Ectodermal cell (in vitro differentiated cells): ENCODE measurements at regions not wholly inside any gene's neighbourhood (a gene's known extent, or its start where the extent isn't known, plus 50 kb on each side); places are given as distances from the start of the nearest gene placed in this dataset.

Experiments
- H3K27ac ChIP-seq: 2 replicates; pipeline ENCODE4 v1.7.0; 2013; ENCODE audit warnings: mild to moderate bottlenecking, low read depth, low read length; ENCODE audit not compliant: insufficient read depth, poor library complexity, severe bottlenecking
- H3K27me3 ChIP-seq: 2 replicates; pipeline ENCODE4 v1.7.0; 2013; ENCODE audit warnings: mild to moderate bottlenecking, low read length; ENCODE audit not compliant: insufficient read depth, control insufficient read depth, poor library complexity, severe bottlenecking
- H3K36me3 ChIP-seq: one replicate; pipeline ENCODE4 v1.7.0; 2013; ENCODE audit warnings: low read length; ENCODE audit not compliant: control insufficient read depth, insufficient read depth
- H3K4me1 ChIP-seq: one replicate; pipeline ENCODE4 v1.7.0; 2013; ENCODE audit warnings: low read length; ENCODE audit not compliant: control insufficient read depth, insufficient read depth
- H3K4me3 ChIP-seq: 2 replicates; pipeline ENCODE4 v1.7.0; 2013; ENCODE audit warnings: low read depth, low read length, control low read depth; ENCODE audit not compliant: insufficient read depth
- H3K9me3 ChIP-seq: 2 replicates; pipeline ENCODE4 v1.7.0; 2013; ENCODE audit warnings: mild to moderate bottlenecking, low read length, moderate library complexity; ENCODE audit not compliant: control insufficient read depth
- WGBS, 2 experiments: methylation state at CpG; one replicate each; pipeline ENCODE4 v1.1.7; 2013; ENCODE audit warnings: missing lambda C conversion rate in 2 of 2; 5-methylcytosine and 5-hydroxymethylcytosine counted together

- WGBS, 2 experiments = 68 to 74% methylated on average over 12 of the region's 12 CpGs
- Histone ChIP-seq H3K4me1 (peaks cover 5% of the 10 kb centered on the region), H3K36me3 (no peaks in the 10 kb centered on the region), H3K27ac (no peak overlapping the region), H3K27me3 (no peaks in the 10 kb centered on the region), H3K4me3 (no peak overlapping the region), H3K9me3 (no peaks in the 10 kb centered on the region)
These were observed 569.5 kb upstream of the MGMT start for GRCh38 chr10:128897401-128898129.

- Histone ChIP-seq H3K27me3 (no peaks in the 10 kb centered on the region), H3K4me1 (peaks cover 5% of the 10 kb centered on the region), H3K27ac (no peak overlapping the region), H3K4me3 (no peak overlapping the region), H3K9me3 (no peaks in the 10 kb centered on the region), H3K36me3 (no peaks in the 10 kb centered on the region)
- 82 to 86% methylated on average over 10 of the region's 10 CpGs for WGBS, 2 experiments
These were observed 568.7 kb upstream of the MGMT start for GRCh38 chr10:128898133-128898915.

- WGBS, 2 experiments = 96 to 97% methylated on average over 1 of the region's 1 CpG
These were observed 568.2 kb upstream of the MGMT start for GRCh38 chr10:128898916-128899195.

GRCh38 chr10:128900456-128900855, 566.6 kb upstream of the MGMT start:
- Histone ChIP-seq H3K4me3 (no peak overlapping the region), H3K27ac (no peak overlapping the region), H3K4me1 (peaks cover 5% of the 10 kb centered on the region), H3K9me3 (no peaks in the 10 kb centered on the region), H3K36me3 (no peaks in the 10 kb centered on the region), H3K27me3 (no peaks in the 10 kb centered on the region)
- WGBS, 2 experiments = 91 to 95% methylated on average over 4 of the region's 4 CpGs

More at GRCh38 chr10:128898916-128899195, 568.2 kb upstream of the MGMT start:
- Histone ChIP-seq H3K4me1 (peaks cover 5% of the 10 kb centered on the region), H3K9me3 (no peaks in the 10 kb centered on the region), H3K27me3 (no peaks in the 10 kb centered on the region), H3K4me3 (no peak overlapping the region), H3K27ac (no peak overlapping the region), H3K36me3 (no peaks in the 10 kb centered on the region)

GRCh38 chr10:128901236-128901635, 565.8 kb upstream of the MGMT start:
- Histone ChIP-seq H3K9me3 (no peaks in the 10 kb centered on the region), H3K27me3 (no peaks in the 10 kb centered on the region)

GRCh38 chr10:128902031-128902710, 564.9 kb upstream of the MGMT start:
- no peaks in the 10 kb centered on the region for H3K9me3 ChIP-seq

More at GRCh38 chr10:128901236-128901635, 565.8 kb upstream of the MGMT start:
- Histone ChIP-seq H3K27ac (no peak overlapping the region), H3K4me3 (no peak overlapping the region), H3K36me3 (no peaks in the 10 kb centered on the region), H3K4me1 (peaks cover 5% of the 10 kb centered on the region)

GRCh38 chr10:128907155-128907941, 559.7 kb upstream of the MGMT start:
- no peaks in the 10 kb centered on the region for H3K27me3 ChIP-seq
- H3K4me1 ChIP-seq = no peaks in the 10 kb centered on the region
- WGBS, 2 experiments = 91 to 96% methylated on average over 19 to 20 of the region's 20 CpGs
- H3K27ac ChIP-seq = no peak overlapping the region
- no peaks in the 10 kb centered on the region for H3K9me3 ChIP-seq
- H3K4me3 ChIP-seq = no peak overlapping the region
- no peaks in the 10 kb centered on the region for H3K36me3 ChIP-seq

More at GRCh38 chr10:128902031-128902710, 564.9 kb upstream of the MGMT start:
- H3K27me3 ChIP-seq = no peaks in the 10 kb centered on the region
- WGBS, 2 experiments = 90 to 92% methylated on average over 2 of the region's 2 CpGs
- no peaks in the 10 kb centered on the region for H3K36me3 ChIP-seq
- peaks cover 3% of the 10 kb centered on the region for H3K4me1 ChIP-seq
- H3K27ac ChIP-seq = no peak overlapping the region
- H3K4me3 ChIP-seq = no peak overlapping the region

GRCh38 chr10:128908099-128908498, 558.9 kb upstream of the MGMT start:
- Histone ChIP-seq H3K9me3 (no peaks in the 10 kb centered on the region), H3K4me1 (no peaks in the 10 kb centered on the region), H3K4me3 (no peak overlapping the region), H3K27me3 (no peaks in the 10 kb centered on the region), H3K27ac (no peak overlapping the region), H3K36me3 (no peaks in the 10 kb centered on the region)
- 87 to 92% methylated on average over 5 to 6 of the region's 6 CpGs for WGBS, 2 experiments

GRCh38 chr10:128908499-128908898, 558.5 kb upstream of the MGMT start:
- WGBS, 2 experiments = 55 to 69% methylated on average over 3 to 4 of the region's 4 CpGs
- H3K27me3 ChIP-seq = no peaks in the 10 kb centered on the region
- H3K36me3 ChIP-seq = no peaks in the 10 kb centered on the region
- no peaks in the 10 kb centered on the region for H3K9me3 ChIP-seq
- no peak overlapping the region for H3K27ac ChIP-seq
- H3K4me1 ChIP-seq = no peaks in the 10 kb centered on the region
- H3K4me3 ChIP-seq = no peak overlapping the region
